HAP-1 (cell line): ENCODE measurements at regions not wholly inside any gene's neighbourhood (a gene's known extent, or its start where the extent isn't known, plus 50 kb on each side); places are given as distances from the start of the nearest gene placed in this dataset.
"Not testable (repeated sequence)": the region's sequence is repeated elsewhere in the genome, so short reads cannot be mapped to it uniquely, and the experiment has no call there.

Source experiments
- DNase-seq, 2 experiments: peaks; one replicate each; pipeline ENCODE4 v3.0.0-alpha.2; 2016 to 2020; ENCODE audit warnings: low spot score in 2 of 2
- H3K27me3 ChIP-seq: fragments of 250-450 bp; sonication (Bioruptor Pico); 2 replicates; pipeline ENCODE4 v1.5.1; 2020; ENCODE audit warnings: low read depth, mild to moderate bottlenecking, moderate library complexity
- H3K36me3 ChIP-seq: fragments of 250-450 bp; sonication (Bioruptor Pico); replicated peaks from 2 replicates; pipeline ENCODE4 v1.5.1; 2020; ENCODE audit warnings: mild to moderate bottlenecking
- H3K4me1 ChIP-seq: fragments of 250-450 bp; sonication (Bioruptor Pico); 2 replicates; pipeline ENCODE4 v1.5.1; 2020; ENCODE audit warnings: mild to moderate bottlenecking
- H3K4me3 ChIP-seq: fragments of 250-450 bp; sonication (Bioruptor Pico); 2 replicates; pipeline ENCODE4 v1.5.1; 2020; ENCODE audit warnings: mild to moderate bottlenecking, moderate library complexity
- H3K9me3 ChIP-seq: fragments of 250-450 bp; sonication (Bioruptor Pico); 2 replicates; pipeline ENCODE4 v1.5.1; 2020; ENCODE audit warnings: mild to moderate bottlenecking, moderate library complexity
- in situ Hi-C: fragments of 300-500 bp; cut with MboI; formaldehyde crosslinking; loops from 3 replicates; pipeline ENCODE4 v1.14.3; 2020; ENCODE audit warnings: low sequenced_read_pairs, inconsistent platforms, mixed read lengths

DNA sequence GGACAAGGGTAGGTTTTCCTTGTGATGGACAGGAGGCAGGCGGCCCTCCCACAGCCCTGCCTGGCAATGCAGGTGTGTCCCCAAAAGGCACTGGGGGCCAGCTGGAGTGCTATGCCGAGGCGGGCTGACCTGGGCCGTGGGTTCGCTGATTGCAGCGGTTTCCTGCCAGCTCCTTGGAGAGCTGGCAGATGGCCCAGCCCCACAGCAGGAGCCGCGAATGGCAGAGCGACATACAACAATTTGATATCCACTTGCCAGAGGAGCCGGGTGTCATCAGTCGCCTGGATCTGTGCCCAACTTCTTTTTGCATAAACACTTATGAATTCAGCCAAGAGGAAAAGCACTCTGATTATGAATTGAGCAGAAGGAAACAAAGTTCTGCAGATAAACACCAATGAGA lies 210.8 kb upstream of the FRG2C start:
- H3K4me1 ChIP-seq, H3K4me3 ChIP-seq, H3K27me3 ChIP-seq, H3K9me3 ChIP-seq, in situ Hi-C loops, H3K36me3 ChIP-seq: not testable (repeated sequence)
- peak in 1 of 2 experiments; percentile 12 for DNase-seq

DNA sequence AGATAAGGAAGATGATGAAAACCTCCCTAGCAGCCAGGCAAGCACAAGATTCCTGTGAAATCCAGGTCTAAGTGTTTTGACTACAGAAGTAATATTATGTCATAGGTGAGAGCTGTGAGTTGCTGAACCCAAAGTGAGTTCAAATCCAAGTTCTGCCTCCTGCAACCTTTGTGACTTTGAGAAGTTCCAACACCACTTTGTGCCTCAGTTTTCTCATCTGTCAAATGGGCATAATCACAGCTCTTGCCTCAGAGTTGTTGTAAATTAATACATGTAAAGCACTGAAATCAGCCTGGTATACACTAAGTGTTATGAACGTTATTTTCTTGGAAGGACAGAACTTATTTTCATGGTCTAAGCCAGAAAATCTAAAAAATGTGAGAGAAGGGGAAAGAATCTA lies 210.3 kb upstream of the FRG2C start:
- DNase-seq, in situ Hi-C loops, H3K9me3 ChIP-seq, H3K36me3 ChIP-seq, H3K4me3 ChIP-seq, H3K4me1 ChIP-seq, H3K27me3 ChIP-seq: not testable (repeated sequence)

DNA sequence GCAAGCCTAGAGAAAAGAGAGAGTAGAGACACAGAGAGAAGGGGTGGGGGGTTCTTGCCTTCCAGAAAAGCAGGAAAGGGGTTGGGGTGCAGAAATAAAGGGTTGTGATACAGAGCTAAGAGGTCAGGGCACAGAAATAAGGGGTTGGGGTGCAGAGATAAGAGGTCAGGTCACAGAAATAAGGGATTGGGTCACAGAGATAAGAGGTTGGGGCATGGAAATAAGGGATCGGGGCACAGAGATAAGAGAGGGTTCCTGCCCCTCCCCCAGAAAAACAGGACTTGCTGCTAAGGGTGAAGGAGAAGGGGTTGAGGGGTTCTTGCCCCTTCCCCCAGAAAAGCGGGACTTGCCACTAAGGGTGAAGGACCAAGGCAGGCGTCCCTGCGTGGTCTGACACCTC lies 189.6 kb upstream of the FRG2C start:
- in situ Hi-C loops, H3K4me3 ChIP-seq, DNase-seq, H3K4me1 ChIP-seq, H3K36me3 ChIP-seq, H3K9me3 ChIP-seq, H3K27me3 ChIP-seq: not testable (repeated sequence)

DNA sequence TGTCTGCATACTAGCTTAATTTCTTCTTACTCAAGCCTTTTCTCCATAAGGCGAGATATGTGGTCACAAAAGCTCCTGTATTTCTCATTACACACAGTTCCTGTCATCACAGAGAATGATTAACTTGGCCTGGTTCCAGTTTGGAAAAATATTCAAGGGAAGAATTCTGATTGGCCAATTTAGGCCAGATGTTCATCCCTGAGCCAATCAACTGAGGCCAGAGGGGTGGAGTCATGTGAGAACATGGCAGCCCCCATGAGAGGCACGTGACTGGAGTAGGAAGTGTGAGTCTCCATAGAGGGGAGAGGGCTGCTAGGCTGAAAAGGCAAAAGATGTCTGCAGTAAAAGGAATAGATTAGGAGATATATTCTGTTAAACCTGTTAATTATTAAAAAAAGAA lies 167.5 kb upstream of the FRG2C start:
- not testable (repeated sequence) for DNase-seq

DNA sequence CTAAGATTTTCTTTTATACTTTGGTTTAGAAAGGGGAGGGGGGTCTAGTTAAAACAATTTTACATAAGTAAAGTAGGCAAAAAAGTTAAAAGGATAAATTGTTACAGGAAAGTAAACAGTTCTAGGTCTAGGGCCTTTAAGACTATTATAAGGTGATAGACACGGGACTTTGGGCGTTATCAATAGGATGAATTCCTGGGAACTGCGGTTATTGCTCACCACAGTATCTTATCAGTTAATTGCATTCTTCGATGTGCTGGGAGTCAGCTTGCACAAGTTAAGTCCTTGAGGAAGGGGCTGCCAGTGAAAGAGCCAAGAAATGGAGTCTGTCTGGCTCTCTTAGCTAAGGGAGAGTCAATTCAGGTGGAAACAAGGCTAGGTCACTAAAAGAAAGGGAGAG lies 163.8 kb upstream of the FRG2C start:
- H3K27me3 ChIP-seq, H3K4me3 ChIP-seq, in situ Hi-C loops, H3K4me1 ChIP-seq, H3K36me3 ChIP-seq, DNase-seq, H3K9me3 ChIP-seq: not testable (repeated sequence)

More for the DNA sequence above, 167.5 kb upstream of the FRG2C start:
- H3K4me3 ChIP-seq, H3K36me3 ChIP-seq, H3K9me3 ChIP-seq, H3K27me3 ChIP-seq, in situ Hi-C loops, H3K4me1 ChIP-seq: not testable (repeated sequence)

DNA sequence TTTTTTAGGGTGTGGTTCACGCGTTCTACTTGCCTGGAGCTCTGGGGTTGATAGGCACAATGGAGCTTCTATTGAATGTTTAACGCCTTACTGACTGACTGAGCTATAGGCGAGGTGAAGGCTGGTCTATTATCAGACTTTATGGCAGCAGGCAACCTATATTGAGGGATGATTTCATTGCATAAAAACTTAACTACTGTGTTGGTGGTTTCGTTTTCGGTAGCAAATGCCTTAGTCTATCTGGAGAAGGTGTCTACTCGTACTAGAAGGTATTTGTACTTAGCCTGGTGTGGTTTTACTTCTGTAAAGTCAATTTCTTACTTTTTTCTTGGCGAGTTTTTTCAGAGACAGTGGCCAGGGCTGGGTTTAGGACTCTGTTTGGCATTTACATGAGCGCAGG lies 162.0 kb upstream of the FRG2C start:
- H3K36me3 ChIP-seq, H3K4me1 ChIP-seq, H3K4me3 ChIP-seq: not testable (repeated sequence)

DNA sequence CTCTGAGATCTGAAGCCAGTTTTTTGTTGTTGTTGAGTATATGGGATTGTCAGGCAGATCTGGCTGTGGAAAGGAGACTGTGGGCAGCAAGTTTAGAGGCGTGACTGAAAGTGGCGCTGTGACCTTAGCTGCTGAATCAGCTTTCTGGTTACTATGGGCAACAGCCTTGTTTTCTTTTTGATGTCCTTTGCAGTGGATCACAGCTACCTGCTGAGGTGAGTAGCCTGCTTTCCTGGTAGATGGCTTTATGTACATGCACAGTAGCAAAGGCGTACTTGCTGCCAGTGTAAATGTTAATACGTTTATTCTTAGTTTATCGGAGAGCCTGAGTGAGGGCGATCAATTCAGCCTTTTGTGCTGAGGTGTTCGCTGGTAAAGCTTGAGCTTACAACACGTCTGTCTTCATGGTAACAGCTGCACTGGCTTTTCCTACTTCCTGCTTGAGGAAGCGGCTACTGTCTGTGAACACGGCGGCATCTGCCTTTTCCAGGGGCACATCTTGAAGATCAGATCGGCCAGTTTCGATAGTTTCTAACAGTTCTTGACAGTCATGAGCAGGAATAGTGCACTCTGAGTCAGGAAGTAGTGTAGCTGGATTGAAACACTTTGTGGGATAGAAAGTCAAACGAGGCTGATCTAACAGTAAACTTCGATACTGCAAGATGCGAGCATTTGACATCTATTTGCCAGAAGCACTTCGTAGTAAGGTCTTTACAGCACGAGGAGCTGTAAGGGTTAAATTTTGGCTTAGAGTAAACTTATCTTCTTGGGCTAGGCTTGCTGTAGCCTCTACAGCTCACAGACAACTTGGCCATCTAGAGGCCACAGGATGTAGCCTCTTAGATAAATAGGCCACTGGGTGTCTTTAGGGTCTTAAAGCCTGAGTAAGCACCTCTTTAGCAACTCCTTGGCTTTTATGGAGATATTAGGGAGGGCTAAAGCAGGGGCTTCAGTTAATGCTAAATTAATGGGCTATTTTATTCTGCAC lies 161.1 kb upstream of the FRG2C start:
- H3K4me3 ChIP-seq, H3K9me3 ChIP-seq, H3K36me3 ChIP-seq, in situ Hi-C loops, DNase-seq, H3K27me3 ChIP-seq, H3K4me1 ChIP-seq: not testable (repeated sequence)

More for the DNA sequence above, 162.0 kb upstream of the FRG2C start:
- H3K9me3 ChIP-seq, DNase-seq, H3K27me3 ChIP-seq, in situ Hi-C loops: not testable (repeated sequence)

DNA sequence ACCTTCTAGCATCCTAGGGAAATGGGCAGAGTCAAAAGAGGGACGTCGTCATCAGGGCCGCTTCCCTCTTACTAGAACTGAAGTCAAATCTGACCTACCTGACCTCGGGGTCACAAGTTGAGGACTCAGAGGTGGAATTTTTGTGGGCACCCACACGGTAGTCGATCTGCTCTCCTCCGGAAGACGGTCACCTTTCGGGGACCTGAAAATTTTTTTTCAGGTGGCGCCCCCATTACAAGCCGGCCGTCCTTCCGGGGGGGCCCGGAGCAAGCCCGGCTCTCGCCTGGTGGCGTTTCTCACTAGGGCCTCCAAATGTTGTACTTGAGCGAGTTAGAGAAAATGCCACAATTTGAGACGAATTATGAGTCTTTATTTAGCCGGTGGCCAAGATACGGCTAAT lies 157.5 kb upstream of the FRG2C start:
- no peaks in the 10 kb centered on the region for H3K27me3 ChIP-seq
- H3K36me3 ChIP-seq: no peaks in the 10 kb centered on the region
- no peak overlapping the region for H3K4me3 ChIP-seq
- no peaks in the 10 kb centered on the region for H3K9me3 ChIP-seq
- DNase-seq: no peak
- no peaks in the 10 kb centered on the region for H3K4me1 ChIP-seq
- in situ Hi-C loops: no loop called here

DNA sequence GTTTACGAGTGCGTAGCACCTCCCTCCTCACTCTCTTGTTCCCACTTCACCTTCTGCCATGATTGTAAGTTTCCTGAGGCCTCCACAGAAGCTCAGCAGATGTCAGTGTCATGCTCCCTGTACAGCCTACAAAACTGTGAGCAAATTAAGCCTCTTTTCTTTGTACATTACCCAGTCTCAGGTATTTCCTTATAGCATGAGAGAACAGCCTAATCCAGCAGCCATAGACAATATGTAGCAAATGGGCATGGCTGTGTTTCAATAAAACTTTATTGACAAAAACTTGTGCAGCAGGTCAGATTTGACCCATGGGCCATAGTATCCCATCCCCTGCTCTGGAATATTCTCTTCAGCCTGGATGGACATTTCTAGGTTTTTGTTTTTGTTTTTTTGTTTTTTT lies 156.2 kb upstream of the FRG2C start:
- in situ Hi-C loops, H3K4me3 ChIP-seq, H3K4me1 ChIP-seq, DNase-seq, H3K27me3 ChIP-seq, H3K9me3 ChIP-seq, H3K36me3 ChIP-seq: not testable (repeated sequence)

DNA sequence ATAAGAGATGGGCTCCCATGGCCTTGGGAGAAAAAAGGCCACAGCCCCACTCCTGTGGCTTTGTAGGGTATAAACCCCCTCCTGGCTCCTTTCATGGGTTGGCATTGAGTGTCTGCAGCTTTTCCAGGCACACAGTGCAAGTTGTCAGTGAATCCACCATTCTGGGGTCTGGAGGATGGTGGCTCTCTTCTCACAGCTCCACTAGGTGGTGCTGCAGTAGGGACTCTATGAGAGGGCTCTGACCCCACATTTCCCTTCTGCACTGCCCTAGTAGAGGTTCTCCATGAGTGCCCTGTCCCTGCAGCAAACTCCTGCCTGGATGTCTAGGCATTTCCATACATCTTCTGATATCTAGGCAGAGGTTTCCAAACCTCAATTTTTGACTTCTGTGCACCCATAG lies 136.5 kb upstream of the FRG2C start:
- DNase-seq, H3K9me3 ChIP-seq, in situ Hi-C loops, H3K36me3 ChIP-seq, H3K27me3 ChIP-seq, H3K4me3 ChIP-seq, H3K4me1 ChIP-seq: not testable (repeated sequence)

DNA sequence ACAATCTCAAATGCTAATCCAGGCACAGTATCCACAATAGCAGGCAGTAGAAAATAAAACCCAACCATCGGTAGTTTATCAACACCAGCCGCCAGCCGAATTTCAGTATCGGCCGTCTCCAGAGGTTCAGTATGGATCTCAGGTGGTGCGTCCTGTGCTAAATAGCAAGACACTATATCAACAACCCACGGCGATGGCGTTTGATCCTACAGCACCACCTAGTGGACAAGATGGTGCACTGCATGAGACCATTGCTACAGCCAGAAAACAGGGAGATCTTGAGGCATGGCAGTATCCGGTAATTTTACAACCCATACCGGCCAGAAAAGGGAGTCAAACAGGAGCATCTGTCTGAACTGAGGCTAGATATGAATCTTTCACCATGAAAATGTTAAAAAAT lies 112.0 kb upstream of the FRG2C start:
- H3K36me3 ChIP-seq, in situ Hi-C loops, H3K4me3 ChIP-seq, H3K9me3 ChIP-seq, H3K27me3 ChIP-seq, H3K4me1 ChIP-seq: not testable (repeated sequence)
- DNase-seq: peak; percentile 28 to 64

DNA sequence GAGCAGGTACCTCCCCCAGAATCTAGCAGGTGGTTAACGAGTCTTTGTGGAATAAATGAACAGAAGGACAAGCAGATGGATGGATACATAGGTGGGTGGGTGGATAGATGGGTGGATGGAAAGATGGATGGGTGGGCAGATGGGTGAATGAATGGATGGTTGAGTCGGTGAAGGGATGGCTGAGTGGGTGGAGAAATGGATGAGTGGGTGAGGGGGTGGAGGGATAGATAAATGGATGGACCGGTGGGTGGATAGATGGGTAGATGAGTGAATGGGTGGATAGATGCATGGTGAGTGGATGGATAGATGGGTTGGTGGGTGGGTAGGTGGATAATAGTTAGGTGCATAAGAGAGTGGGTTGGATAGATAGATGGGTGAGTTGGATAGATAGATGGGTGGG lies 99.7 kb upstream of the FRG2C start:
- H3K4me3 ChIP-seq, DNase-seq, H3K36me3 ChIP-seq, H3K4me1 ChIP-seq, H3K9me3 ChIP-seq, in situ Hi-C loops, H3K27me3 ChIP-seq: not testable (repeated sequence)

DNA sequence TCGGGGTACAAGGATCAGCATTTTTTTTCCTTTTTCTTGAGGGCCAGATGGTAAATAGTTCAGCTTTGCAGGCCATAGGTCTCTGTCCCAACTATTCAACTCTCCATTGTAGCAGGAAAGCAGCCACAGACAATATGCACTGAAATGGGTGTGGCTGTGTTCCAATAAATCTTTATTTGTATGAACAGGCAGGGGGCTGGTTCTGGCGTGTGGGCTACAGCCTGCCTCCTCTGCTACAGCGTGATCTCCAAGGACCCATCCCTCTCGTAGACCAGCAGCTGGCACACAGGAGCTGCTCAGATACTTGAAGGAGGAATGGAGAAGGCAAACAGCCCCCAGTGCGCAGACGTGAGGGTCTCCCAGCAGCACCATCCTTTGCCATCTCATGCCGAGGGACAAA lies 91.8 kb upstream of the FRG2C start:
- H3K27me3 ChIP-seq, H3K36me3 ChIP-seq, H3K4me1 ChIP-seq, H3K9me3 ChIP-seq, DNase-seq, H3K4me3 ChIP-seq, in situ Hi-C loops: not testable (repeated sequence)

DNA sequence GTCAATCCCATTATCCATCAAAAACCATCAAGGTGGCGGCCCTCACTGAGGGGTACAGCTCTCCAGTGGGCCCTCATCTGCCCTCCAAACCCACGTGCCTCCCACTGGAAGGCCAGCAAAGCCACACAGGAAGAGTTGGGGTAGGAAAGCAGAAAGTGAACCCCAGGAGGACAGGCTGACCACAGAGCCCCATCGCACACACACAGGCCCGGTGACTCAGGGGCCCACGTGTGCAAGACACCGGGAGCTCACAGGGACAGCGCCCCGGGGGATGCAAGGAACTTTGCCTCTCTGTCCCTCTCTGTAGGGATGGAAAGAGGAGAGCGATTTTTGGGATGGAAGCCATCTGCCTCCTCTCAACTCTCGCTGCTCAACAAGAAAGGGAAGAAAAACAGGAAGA lies 85.0 kb upstream of the FRG2C start:
- H3K4me1 ChIP-seq, H3K36me3 ChIP-seq, DNase-seq, H3K4me3 ChIP-seq, in situ Hi-C loops, H3K9me3 ChIP-seq, H3K27me3 ChIP-seq: not testable (repeated sequence)

DNA sequence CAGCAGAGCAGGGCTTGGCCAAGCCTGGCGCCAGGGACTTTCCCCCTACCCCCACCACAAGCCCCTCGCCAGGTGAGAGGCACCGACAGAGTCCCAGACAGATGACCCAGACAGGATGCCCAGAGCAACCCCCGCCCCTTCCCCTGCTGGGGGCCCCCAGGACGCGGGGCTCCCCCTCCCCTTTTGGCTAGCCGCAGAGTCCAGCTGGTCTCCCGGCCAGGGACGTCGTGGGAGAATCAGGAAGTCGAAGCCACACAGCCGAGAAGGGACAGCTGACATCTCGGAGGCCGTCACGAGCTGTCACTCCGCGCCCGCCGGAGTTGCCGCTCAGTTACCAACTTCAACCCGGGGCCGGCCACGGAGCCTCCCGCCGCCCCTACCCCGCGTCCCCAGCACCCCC lies 84.6 kb upstream of the FRG2C start:
- DNase-seq: peak in 1 of 2 experiments; percentile 8
- H3K4me1 ChIP-seq, in situ Hi-C loops, H3K4me3 ChIP-seq, H3K36me3 ChIP-seq, H3K27me3 ChIP-seq, H3K9me3 ChIP-seq: not testable (repeated sequence)
